ENCODE measurements at regions not wholly inside any gene's neighbourhood (a gene's known extent, or its start where the extent isn't known, plus 50 kb on each side); places are given as distances from the start of the nearest gene placed in this dataset.

- CTCF ChIA-PET: no interaction called here
- Mint-ChIP-seq H3K4me3 (no peak overlapping the region), H3K27ac (no peak overlapping the region), H3K27me3 (ENCODE audit: low read depth) (no peaks in the 10 kb centered on the region), H3K36me3 (peaks cover 11% of the 10 kb centered on the region), H3K4me1 (no peaks in the 10 kb centered on the region), H3K9me3 (peaks cover 41% of the 10 kb centered on the region)
- POLR2A ChIA-PET: no interaction called here
- ATAC-seq (no peak), DNase-seq (ENCODE audit: low spot score) (no peak)
- TF ChIP-seq CREM (CRISPR knock-in tag; IDR thresholded peaks at IDR 0.05): no peak
- TF ChIP-seq IRF2 (CRISPR knock-in tag; IDR thresholded peaks at IDR 0.05; ENCODE audit: borderline replicate concordance, low read depth): no peak
- no peak for TF ChIP-seq PREB (CRISPR knock-in tag; IDR thresholded peaks at IDR 0.05; ENCODE audit: borderline replicate concordance)
- no peak for TF ChIP-seq ZNF263 (CRISPR knock-in tag; IDR thresholded peaks at IDR 0.05; ENCODE audit: low read depth)
- TF ChIP-seq CDX4 (CRISPR knock-in tag; IDR thresholded peaks at IDR 0.05; ENCODE audit: borderline replicate concordance): no peak
- TF ChIP-seq FOXP4 (CRISPR knock-in tag; IDR thresholded peaks at IDR 0.05): no peak
- TF ChIP-seq ATF3 (CRISPR knock-in tag; conservative IDR thresholded peaks at IDR 0.05): no peak
- TF ChIP-seq CREB1 (CRISPR knock-in tag; IDR thresholded peaks at IDR 0.05): no peak
- TF ChIP-seq NR3C1 (CRISPR knock-in tag; conservative IDR thresholded peaks at IDR 0.05; ENCODE audit: low read depth): no peak
- TF ChIP-seq ATF2 (CRISPR knock-in tag; IDR thresholded peaks at IDR 0.05; ENCODE audit: borderline replicate concordance, low read depth): no peak
- no peak for TF ChIP-seq FOXP1 (CRISPR knock-in tag; IDR thresholded peaks at IDR 0.05; ENCODE audit: borderline replicate concordance)
Observed at GRCh38 chr5:143723159-143723558, 88.8 kb upstream of the HMHB1 start.

- DNase-seq (ENCODE audit: low spot score) (no peak), ATAC-seq (no peak)
- Mint-ChIP-seq H3K27ac (no peak overlapping the region), H3K4me3 (no peak overlapping the region), H3K27me3 (ENCODE audit: low read depth) (no peaks in the 10 kb centered on the region), H3K9me3 (peaks cover 41% of the 10 kb centered on the region), H3K36me3 (peaks cover 11% of the 10 kb centered on the region), H3K4me1 (no peaks in the 10 kb centered on the region)
- ChIA-PET CTCF (no interaction called here), POLR2A (no interaction called here)
- TF ChIP-seq ARID4B (CRISPR knock-in tag; IDR thresholded peaks at IDR 0.05; ENCODE audit: borderline replicate concordance): no peak
Observed at GRCh38 chr5:143721925-143722324, 90.0 kb upstream of the HMHB1 start.
